OCI-LY1 (cell line): ENCODE measurements at regions not wholly inside any gene's neighbourhood (a gene's known extent, or its start where the extent isn't known, plus 50 kb on each side); places are given as distances from the start of the nearest gene placed in this dataset.

Source experiments
- EZH2 ChIP-seq: fragments of 200-600 bp; sonication (generic), shearing (Covaris generic); IDR thresholded peaks from 2 replicates; pipeline ENCODE4 v1.8.0; 2017; ENCODE audit warnings: borderline replicate concordance, mixed run types, mild to moderate bottlenecking, antibody characterized with exemption, low read length, moderate library complexity, mixed read lengths
- TF ChIP-seq, protein P1 (sequence below): fragments of 200-600 bp; sonication (generic), shearing (Covaris generic); IDR thresholded peaks from 2 replicates; pipeline ENCODE4 v1.5.1; 2017; ENCODE audit warnings: mild to moderate bottlenecking, antibody characterized with exemption, low read length, moderate library complexity, mixed read lengths

GRCh38 chr16:63623551-63624039, 1498.3 kb downstream of the CDH11 start:
- no peak for TF ChIP-seq EZH2
- TF ChIP-seq, protein P1, sequence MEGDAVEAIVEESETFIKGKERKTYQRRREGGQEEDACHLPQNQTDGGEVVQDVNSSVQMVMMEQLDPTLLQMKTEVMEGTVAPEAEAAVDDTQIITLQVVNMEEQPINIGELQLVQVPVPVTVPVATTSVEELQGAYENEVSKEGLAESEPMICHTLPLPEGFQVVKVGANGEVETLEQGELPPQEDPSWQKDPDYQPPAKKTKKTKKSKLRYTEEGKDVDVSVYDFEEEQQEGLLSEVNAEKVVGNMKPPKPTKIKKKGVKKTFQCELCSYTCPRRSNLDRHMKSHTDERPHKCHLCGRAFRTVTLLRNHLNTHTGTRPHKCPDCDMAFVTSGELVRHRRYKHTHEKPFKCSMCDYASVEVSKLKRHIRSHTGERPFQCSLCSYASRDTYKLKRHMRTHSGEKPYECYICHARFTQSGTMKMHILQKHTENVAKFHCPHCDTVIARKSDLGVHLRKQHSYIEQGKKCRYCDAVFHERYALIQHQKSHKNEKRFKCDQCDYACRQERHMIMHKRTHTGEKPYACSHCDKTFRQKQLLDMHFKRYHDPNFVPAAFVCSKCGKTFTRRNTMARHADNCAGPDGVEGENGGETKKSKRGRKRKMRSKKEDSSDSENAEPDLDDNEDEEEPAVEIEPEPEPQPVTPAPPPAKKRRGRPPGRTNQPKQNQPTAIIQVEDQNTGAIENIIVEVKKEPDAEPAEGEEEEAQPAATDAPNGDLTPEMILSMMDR, result no peak
